ENCODE measurements at regions not wholly inside any gene's neighbourhood (a gene's known extent, or its start where the extent isn't known, plus 50 kb on each side); places are given as distances from the start of the nearest gene placed in this dataset.

DNA sequence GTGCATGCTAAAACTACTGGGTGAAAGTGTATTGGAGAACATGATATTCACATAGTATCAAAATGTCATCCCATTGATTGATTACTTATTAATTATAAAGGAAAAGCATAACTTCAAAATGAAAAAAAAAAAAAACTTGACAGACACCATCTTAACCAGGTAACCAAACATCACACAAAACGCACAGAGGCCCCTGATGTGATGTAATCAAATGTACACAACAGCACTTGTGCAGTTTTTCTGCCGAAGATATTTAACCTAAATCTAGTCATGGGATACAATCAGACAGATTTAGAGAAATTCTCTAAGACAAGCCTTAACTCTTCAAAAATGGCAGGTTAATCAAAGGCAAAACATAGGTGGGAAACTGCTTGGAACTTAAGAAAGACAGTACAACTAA lies 102.0 kb upstream of the TENT5A start:
- DNase-seq (no peak), ATAC-seq (ENCODE audit: poor library complexity) (no peak)
- intact Hi-C loops (cut with DNase I): no loop called here

DNA sequence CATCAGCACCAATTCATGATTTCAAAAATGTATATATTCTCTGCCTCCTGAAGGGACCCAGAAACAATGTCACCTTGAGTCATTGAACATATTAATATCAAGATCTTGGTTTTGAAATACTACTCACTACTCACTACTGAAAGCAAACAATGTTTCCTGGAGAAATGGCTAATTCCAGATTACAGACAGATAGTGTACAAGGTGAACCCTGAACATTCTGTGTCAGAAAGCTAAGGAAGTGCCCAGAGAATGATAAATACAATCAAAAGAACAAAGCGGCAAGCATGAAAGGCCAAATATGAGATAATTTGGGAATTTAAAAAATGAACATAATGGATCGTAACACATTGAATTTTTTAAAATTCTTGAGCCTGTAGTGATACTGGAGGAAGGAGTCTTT lies 101.5 kb upstream of the TENT5A start:
- DNase-seq (no peak), ATAC-seq (ENCODE audit: poor library complexity) (no peak)
- intact Hi-C loops (cut with DNase I): no loop called here

DNA sequence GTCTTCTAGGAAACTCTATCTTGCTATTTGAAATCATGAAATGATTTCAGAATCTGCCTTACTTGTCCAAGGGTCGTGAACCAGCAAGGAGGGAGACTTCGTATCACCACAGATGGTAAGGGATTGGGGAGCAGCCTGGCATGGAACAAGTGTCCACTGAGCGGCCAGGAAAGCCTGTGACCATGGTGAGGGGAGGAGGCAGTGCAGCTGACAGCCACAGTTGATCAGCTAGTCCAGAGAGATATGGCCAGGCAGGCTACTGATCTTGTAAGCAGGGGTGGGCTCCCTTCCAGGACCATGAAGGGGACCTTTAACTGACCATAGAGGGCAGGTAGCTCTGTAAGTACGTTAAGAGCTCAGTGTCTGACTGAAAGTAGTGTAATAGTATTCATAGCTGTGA lies 96.8 kb upstream of the TENT5A start:
- ATAC-seq (ENCODE audit: poor library complexity) (peak; percentile 67), DNase-seq (no peak)

GRCh38 chr6:81847866-81848265 lies 95.4 kb upstream of the TENT5A start:
- no peak for ATAC-seq (ENCODE audit: poor library complexity)
- intact Hi-C loops (cut with DNase I): no loop called here

More for the DNA sequence above, 96.8 kb upstream of the TENT5A start:
- intact Hi-C loops (cut with DNase I): no loop called here

GRCh38 chr6:81844686-81845085 lies 92.2 kb upstream of the TENT5A start:
- intact Hi-C loops (cut with DNase I): no loop called here
- DNase-seq (no peak), ATAC-seq (ENCODE audit: poor library complexity) (no peak)

More at GRCh38 chr6:81847866-81848265, 95.4 kb upstream of the TENT5A start:
- DNase-seq: no peak

DNA sequence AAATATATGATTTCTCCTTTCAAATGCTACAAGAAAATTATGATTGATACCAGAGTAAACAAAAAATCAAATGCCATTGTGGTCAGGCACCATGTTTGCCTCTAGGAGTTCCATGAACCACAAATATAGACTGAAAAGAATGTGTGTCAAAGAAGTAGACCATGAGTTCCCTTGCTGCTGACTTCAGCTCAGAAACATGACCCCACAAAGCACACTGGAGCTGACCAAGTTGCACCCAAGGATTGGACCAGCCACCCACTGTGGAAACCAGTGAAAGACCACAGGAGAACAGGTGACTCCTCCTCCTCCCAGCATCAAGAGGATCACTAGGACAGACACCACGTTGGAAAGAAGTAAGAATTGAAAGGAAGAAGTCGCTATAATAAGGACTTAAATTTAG lies 90.8 kb upstream of the TENT5A start:
- DNase-seq (no peak), ATAC-seq (ENCODE audit: poor library complexity) (no peak)
- intact Hi-C loops (cut with DNase I): no loop called here

- ATAC-seq (ENCODE audit: poor library complexity) (peak; percentile 82), DNase-seq (no peak)
- intact Hi-C loops (cut with DNase I): no loop called here
Observed at GRCh38 chr6:81842254-81842653, 89.8 kb upstream of the TENT5A start.

DNA sequence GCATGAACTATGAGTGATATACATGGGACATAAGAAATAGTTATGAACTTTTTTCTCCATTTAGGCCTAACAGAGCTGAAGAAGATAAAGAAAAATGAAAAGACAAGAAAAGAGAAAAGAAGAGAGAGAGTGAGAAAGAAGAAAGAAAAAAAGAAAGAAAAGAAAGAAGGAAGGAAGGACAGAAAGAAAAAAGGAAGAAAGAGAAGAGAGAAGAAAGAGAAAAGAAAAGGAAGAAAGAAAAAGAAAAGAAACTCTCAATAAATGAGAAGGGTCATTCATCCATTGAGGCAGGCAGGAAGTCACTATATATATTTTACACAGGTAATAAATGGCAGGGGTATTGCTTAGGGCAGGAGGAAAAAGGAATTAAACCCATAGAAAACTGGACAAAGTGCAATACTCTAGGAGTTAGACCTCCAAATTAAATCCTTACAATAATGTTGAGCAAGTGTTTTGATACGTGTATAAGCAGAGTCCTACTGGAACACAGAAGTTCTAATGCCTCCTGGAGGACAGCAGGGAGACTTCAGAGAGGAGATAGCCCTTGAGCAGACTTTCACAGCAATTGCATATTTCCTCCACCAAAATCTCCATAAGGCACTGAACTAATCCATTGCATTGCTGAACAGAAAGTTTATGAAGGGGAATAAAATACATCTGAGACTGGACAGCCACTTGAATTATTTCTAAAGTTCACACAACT lies 86.4 kb upstream of the TENT5A start:
- DNase-seq: no peak
- ATAC-seq (ENCODE audit: poor library complexity): no peak
- intact Hi-C loops (cut with DNase I): loop anchor here (10.0 kb wide), 1 partner anchor 56 kb away; no protein-coding TSS in a partner anchor

DNA sequence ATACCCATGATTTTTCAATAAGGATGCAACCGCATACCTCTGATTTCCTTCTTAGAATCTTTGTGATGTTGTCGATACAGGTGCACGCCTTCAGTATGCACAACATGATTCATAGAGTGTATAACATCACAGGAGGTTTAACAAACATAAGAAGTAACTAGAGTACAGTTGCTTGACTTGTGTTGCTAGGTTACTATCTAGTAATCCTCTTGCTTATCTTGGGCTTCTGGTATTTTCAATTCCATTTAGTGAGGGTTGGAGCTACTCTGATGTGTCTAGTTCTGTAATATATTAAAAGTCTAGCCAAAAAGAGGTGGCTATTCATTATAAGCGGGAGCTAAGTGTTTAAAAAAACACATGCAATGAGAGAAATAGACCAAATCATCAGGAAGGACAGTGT lies 85.5 kb upstream of the TENT5A start:
- DNase-seq (no peak), ATAC-seq (ENCODE audit: poor library complexity) (peak; percentile 63)
- intact Hi-C loops (cut with DNase I): loop anchor here (10.0 kb wide), 1 partner anchor 57 kb away; no protein-coding TSS in a partner anchor

GRCh38 chr6:81834141-81834681 lies 81.7 kb upstream of the TENT5A start:
- intact Hi-C loops (cut with DNase I): loop anchor here (10.0 kb wide), 1 partner anchor 61 kb away; no protein-coding TSS in a partner anchor
- ATAC-seq (ENCODE audit: poor library complexity) (peak; percentile 96), DNase-seq (peak; percentile 74)

DNA sequence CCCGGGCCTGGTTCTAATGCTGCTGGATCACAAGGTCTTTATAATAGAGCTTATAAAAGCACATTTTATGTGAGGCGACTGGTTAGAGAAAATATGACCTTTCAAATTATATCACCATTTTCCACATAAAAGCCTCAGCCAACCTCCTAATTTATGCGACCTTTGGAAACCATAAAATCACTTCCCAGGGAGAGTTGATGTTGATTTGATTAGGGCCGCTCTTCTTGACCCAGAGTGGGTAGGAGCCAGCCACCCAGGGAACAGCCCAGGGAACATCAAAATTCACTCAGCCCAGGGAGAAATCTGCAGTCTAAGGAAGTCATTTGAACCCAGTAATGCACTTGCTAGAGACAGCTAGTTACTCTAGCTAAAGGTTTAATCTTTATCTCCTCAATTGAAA lies 79.8 kb upstream of the TENT5A start:
- intact Hi-C loops (cut with DNase I): loop anchor here (10.0 kb wide), 1 partner anchor 62 kb away; no protein-coding TSS in a partner anchor
- DNase-seq: no peak
- ATAC-seq (ENCODE audit: poor library complexity): no peak

GRCh38 chr6:81831274-81831673 lies 78.8 kb upstream of the TENT5A start:
- intact Hi-C loops (cut with DNase I): loop anchor here (10.0 kb wide), 1 partner anchor 64 kb away; no protein-coding TSS in a partner anchor
- no peak for DNase-seq
- no peak for ATAC-seq (ENCODE audit: poor library complexity)

GRCh38 chr6:81826784-81827183 lies 74.3 kb upstream of the TENT5A start:
- no peak for ATAC-seq (ENCODE audit: poor library complexity)
- intact Hi-C loops (cut with DNase I): no loop called here
- DNase-seq: no peak

DNA sequence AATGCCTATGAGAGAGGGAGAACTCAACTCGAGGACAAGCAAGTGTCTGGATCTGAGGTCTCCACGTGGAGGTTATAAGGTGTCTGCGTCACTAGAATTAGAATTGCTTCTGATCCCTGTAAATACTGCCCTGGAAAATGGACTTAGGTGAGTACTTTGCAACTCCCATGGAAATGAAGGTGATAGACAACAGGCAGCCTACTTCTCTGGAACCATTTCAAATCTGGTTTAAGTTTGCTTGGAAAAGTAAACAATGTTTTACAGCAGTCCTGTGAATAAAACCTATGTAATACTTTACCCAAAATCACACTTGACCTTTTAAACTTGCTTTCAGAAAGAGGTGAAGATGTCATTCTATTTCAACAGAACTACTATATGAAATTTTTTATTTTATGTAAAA lies 70.1 kb upstream of the TENT5A start:
- ATAC-seq (ENCODE audit: poor library complexity): no peak

GRCh38 chr6:81821449-81821848 lies 69.0 kb upstream of the TENT5A start:
- intact Hi-C loops (cut with DNase I): no loop called here
- no peak for ATAC-seq (ENCODE audit: poor library complexity)
- no peak for DNase-seq

More for the DNA sequence above, 70.1 kb upstream of the TENT5A start:
- intact Hi-C loops (cut with DNase I): no loop called here
- DNase-seq: no peak

DNA sequence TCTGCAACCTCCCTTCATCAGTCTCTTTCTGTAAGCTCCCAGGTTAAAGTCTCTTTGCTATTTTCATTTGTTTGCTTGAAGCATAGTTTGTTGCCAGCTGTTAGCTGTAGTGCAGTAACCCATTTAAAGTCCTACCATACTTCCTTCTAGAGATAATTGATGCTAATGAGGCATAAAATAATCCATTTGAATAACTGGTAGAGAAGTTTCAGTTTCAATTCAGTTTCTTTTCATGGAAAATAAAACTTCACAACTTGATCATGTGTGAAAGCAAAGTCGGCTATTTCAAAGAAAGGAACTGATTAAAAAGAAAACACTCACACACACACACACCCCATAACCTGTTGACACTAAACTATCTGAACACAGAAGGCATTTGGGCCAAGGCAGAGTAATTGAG lies 68.5 kb upstream of the TENT5A start:
- intact Hi-C loops (cut with DNase I): no loop called here

DNA sequence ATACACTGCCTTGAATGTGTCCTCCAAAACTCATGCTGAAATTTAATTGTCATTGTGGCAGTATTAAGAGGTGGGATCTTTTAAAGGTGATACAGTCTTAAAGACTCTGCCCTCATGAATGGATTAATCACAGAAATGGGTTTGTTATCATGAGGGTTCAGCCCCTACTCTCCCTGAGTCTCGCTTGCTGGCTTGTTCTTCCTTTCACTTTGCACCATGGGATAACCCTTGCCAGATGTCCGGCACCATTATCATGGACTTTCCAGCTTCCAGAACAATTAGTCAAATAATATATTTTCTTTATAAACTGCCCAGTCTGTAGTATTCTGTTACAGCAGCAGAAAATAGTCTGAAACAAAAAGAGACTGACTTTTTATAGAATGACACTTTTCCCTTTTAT lies 67.9 kb upstream of the TENT5A start:
- DNase-seq (no peak), ATAC-seq (ENCODE audit: poor library complexity) (no peak)
- intact Hi-C loops (cut with DNase I): no loop called here

More for the DNA sequence above, 68.5 kb upstream of the TENT5A start:
- no peak for ATAC-seq (ENCODE audit: poor library complexity)
- no peak for DNase-seq

DNA sequence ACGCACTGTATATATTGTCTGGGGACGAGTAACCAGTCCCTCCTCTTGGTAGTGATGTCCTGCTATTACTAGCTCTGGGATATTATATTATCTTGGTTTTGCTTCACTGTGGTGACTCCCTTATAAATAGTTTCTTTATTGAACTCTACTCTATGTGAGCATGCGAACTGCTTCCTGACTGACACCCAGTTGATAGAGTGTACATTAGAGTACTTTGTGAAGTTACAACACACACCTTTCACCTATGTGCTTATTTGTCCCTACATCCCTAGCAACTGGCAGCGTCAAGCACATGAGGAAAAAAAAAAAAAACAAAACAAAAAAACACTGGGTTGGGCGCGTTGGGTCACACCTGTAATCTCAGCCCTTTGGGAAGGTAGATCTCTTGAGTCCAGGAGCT lies 67.3 kb upstream of the TENT5A start:
- DNase-seq (no peak), ATAC-seq (ENCODE audit: poor library complexity) (no peak)
- intact Hi-C loops (cut with DNase I): no loop called here

DNA sequence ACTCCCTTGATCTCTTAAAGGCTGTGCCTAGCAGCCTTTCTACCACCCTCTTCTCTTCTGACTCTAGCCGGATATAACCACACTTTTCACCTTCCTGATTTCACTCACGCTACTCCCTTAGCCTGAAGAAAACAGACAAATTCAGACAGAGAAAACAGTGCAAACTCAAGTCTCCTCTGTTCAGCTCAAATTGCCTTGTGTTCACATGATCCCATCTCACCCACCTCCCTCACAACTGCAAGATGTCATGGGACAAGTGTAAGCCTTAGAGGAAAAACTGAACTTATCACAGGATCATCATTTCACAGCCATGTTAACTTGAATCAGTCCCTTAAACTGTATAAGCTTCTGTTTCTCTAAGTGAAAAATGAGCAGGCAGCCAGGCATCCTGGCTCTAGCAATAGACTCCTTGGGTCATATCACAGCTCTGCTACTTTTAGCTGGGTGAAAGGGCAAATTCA lies 66.5 kb upstream of the TENT5A start:
- no peak for DNase-seq
- peak; percentile 20 for ATAC-seq (ENCODE audit: poor library complexity)
- intact Hi-C loops (cut with DNase I): no loop called here

- intact Hi-C loops (cut with DNase I): no loop called here
- ATAC-seq (ENCODE audit: poor library complexity) (no peak), DNase-seq (no peak)
Observed at GRCh38 chr6:81816380-81816779, 63.9 kb upstream of the TENT5A start.
